ENCODE measurements at regions not wholly inside any gene's neighbourhood (a gene's known extent, or its start where the extent isn't known, plus 50 kb on each side); places are given as distances from the start of the nearest gene placed in this dataset.

GRCh38 chr5:123858938-123859337 is 347.0 kb downstream of the CSNK1G3 start:
- no peak for TF ChIP-seq CTCF (IDR thresholded peaks at IDR 0.05)
- TF ChIP-seq POLR2A (IDR thresholded peaks at IDR 0.05) = no peak

Measured in lower leg skin (tissue), 3 donors.